SK-N-SH treated with all-trans-retinoic acid at 6 μM for 48 hours (cell line): ENCODE measurements at regions not wholly inside any gene's neighbourhood (a gene's known extent, or its start where the extent isn't known, plus 50 kb on each side); places are given as distances from the start of the nearest gene placed in this dataset.

Source experiments
- CREB5 ChIP-seq: fragments of 250-450 bp; sonication (Bioruptor Pico); IDR thresholded peaks from 2 replicates; pipeline ENCODE4 v1.5.1; 2020; ENCODE audit warnings: low read depth, mild to moderate bottlenecking, moderate library complexity
- GLIS3 ChIP-seq: fragments of 250-450 bp; sonication (Bioruptor Pico); IDR thresholded peaks from 2 replicates; pipeline ENCODE4 v1.5.0; 2020; ENCODE audit warnings: mild to moderate bottlenecking, moderate library complexity
- SNAI2 ChIP-seq: fragments of 250-450 bp; sonication (Bioruptor Pico); IDR thresholded peaks from 2 replicates; pipeline ENCODE4 v1.5.0; 2020; ENCODE audit warnings: mild to moderate bottlenecking, moderate library complexity
- ZNF565 ChIP-seq: fragments of 450-650 bp; formaldehyde crosslinking; conservative IDR thresholded peaks from 2 replicates; pipeline ENCODE4 v1.5.0; 2020; ENCODE audit warnings: low read depth, mild to moderate bottlenecking, moderate library complexity
- ZNF8 ChIP-seq: fragments of 450-650 bp; formaldehyde crosslinking; IDR thresholded peaks from 2 replicates; pipeline ENCODE4 v1.5.0; 2020; ENCODE audit warnings: mild to moderate bottlenecking, moderate library complexity

GRCh38 chr4:181870326-181870725 lies 372.9 kb upstream of the TENM3 start:
- no peak for TF ChIP-seq CREB5 (CRISPR knock-in tag)
- TF ChIP-seq GLIS3 (CRISPR knock-in tag): no peak
- no peak for TF ChIP-seq ZNF565
- TF ChIP-seq ZNF8 (CRISPR knock-in tag): no peak
- no peak for TF ChIP-seq SNAI2 (CRISPR knock-in tag)
